ENCODE measurements at regions not wholly inside any gene's neighbourhood (a gene's known extent, or its start where the extent isn't known, plus 50 kb on each side); places are given as distances from the start of the nearest gene placed in this dataset.

DNA sequence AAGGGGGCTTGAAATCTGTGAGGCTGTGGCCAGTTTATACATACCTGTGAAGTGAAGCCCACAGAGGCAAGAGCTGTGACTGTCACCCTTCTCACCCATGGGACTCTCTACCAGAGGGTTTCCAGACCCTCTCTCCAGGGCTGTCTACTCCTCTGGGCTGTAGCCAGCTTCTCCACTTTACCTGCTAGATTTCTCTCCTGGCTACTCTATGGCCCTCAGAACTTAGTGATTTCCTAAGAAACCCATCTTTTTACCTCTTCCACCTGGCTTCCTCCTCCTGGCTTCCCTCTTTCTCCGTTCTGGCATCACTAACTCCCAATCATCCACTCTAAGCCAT, 78.0 kb downstream of the SEC61B start:
- TF ChIP-seq CTCF (IDR thresholded peaks at IDR 0.05; ENCODE audit: borderline replicate concordance, extremely low read depth, low read length, poor library complexity, severe bottlenecking) (no peak), EZH2 (IDR thresholded peaks at IDR 0.05; ENCODE audit: borderline replicate concordance, low read depth, low read length, severe bottlenecking) (no peak)

Data from DND-41 (cell line).